GM18511 (cell line): ENCODE measurements at regions not wholly inside any gene's neighbourhood (a gene's known extent, or its start where the extent isn't known, plus 50 kb on each side); places are given as distances from the start of the nearest gene placed in this dataset.

Experiments used
- ATAC-seq: cut with Tn5 transposase; IDR thresholded peaks from one replicate; pipeline ENCODE4 v1.9.1; 2021; ENCODE audit warnings: mild to moderate bottlenecking, moderate library complexity; ENCODE audit not compliant: unreplicated experiment

DNA sequence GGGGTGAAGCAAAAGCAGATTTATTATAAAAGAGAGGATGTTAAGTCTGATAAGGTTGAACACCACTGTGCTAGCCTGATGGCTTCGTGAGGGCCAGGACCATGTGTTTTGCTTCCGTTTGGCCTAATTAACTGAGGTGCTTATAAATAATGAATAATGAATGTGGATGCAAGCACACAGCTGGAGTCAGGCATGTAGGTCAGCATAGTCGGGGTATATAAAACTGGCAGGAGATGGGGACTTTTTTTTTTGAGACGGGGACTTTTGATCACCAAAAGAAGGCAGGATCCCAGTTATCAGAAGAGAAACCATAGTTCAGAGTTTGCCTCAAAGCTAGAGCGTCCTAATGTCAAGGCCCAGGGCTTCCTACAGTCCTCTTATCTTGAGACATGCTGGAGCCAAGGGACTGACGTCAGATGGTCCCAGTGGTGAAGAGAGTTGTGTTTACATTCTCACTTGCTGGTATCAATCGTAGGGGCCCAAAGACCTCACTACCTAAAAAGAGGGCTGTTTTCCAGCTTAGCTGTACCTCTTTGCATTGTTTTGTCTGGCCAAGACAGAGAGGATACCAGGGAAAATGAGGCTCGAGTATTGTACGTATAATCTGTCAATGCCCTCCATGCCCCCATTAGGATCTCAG lies 50.4 kb downstream of the RTL9 start:
- no peak for ATAC-seq

DNA sequence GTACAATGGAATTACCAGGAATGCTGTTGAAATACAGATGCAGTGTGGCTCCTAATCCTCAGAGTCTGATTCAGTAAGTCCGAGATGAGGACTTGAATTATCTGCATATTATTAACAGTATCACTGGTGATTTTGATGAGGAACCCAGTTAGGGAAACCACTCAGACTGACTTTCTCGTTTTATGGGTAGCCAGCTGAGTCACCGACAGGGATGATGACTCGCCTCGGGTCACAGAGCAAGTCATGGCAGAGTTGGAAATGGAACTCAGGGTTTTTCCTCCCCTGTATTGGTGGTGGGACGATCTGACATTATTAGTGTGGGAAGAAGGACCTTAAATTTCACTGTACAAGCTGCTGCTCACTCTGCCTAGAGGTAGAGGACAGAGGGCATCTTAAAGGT lies 51.3 kb downstream of the RTL9 start:
- ATAC-seq = no peak

- no peak for ATAC-seq
These were observed 52.0 kb downstream of the RTL9 start for GRCh38 chrX:110410603-110411002.

- peak; percentile 61 for ATAC-seq
These were observed 54.5 kb downstream of the RTL9 start for GRCh38 chrX:110412971-110413726.

DNA sequence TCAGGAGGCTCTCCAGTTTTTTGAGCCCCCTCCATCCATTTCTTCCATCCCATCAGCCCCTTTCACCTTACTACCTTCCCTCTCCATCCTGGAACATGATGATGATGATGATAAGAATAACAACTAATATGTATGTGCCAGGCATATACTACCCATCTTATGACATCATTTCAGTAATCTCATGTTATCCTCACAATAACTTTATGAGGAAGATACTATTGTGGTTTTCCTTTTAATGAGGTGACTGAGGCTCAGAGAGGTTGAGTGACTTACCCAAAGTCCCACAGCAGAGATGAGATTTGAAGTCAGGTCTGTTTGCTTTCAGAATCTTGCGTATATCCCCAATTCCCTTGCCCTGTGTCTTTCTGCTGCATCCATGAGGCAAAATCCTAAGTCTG lies 55.1 kb downstream of the RTL9 start:
- ATAC-seq = no peak

DNA sequence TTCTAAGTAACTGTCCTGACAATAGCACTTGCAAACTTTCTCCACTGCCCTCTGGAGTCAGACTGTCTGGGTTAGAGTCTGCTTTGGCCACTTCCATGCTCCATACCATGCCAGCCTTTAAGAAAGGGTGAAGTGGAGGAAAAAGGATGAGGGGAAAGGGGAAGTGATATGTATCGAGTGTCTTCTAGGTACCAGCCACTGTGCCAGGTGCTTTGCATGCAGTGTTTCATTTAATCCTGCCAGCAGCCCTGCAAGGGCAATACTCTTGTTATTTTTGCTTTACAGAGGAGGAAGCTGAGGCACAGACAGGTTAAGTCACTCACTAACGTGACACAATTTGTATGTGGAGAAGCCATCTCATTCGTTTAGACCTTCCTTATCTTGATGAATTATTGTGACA lies 55.6 kb downstream of the RTL9 start:
- ATAC-seq = peak; percentile 46

GRCh38 chrX:110414679-110415439 lies 56.2 kb downstream of the RTL9 start:
- peak; percentile 83 for ATAC-seq

GRCh38 chrX:110415440-110416170 lies 57.0 kb downstream of the RTL9 start:
- no peak for ATAC-seq

DNA sequence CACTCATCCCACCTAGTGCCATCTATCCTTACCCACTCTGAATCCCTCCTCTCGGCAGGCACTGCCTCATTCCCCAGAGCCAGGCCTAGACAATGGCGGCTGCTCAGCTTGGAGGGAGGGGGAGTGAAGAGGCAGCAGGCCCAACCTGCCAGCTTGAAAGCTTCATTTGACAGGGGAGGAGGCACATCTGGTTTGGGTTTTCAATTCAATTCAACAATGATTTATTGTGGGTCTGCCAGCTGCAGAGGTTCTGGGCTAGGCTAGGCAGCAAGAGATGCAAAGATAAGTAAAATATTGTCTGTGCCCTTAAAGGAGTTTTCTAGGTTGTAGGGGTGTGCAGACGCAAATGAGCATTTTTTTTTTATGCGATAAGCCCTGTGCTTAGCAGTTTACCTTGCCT lies 58.5 kb downstream of the RTL9 start:
- no peak for ATAC-seq

- no peak for ATAC-seq
These were observed 59.9 kb downstream of the RTL9 start for GRCh38 chrX:110418316-110419235.

DNA sequence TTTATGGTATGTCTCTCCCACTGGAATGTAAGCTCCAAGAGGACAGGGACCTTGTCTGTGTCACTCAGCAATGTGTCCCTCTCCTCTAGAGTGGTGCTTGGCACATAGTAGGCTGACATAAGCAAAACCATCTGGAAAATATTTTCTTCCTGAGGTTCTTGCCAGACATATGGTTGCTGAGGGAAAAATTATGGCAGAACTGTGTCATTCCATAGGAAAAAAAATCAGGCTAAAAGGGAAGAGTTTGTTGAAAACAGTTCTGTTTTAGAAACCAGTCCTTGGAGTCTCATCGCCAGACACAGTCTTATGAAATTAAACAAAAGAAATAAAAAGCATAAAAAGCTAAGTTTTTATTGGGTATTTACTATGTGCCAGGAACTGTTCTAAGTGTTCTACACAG lies 60.9 kb downstream of the RTL9 start:
- no peak for ATAC-seq

- peak; percentile 74 for ATAC-seq
These were observed 62.3 kb downstream of the RTL9 start for GRCh38 chrX:110420771-110421499.

DNA sequence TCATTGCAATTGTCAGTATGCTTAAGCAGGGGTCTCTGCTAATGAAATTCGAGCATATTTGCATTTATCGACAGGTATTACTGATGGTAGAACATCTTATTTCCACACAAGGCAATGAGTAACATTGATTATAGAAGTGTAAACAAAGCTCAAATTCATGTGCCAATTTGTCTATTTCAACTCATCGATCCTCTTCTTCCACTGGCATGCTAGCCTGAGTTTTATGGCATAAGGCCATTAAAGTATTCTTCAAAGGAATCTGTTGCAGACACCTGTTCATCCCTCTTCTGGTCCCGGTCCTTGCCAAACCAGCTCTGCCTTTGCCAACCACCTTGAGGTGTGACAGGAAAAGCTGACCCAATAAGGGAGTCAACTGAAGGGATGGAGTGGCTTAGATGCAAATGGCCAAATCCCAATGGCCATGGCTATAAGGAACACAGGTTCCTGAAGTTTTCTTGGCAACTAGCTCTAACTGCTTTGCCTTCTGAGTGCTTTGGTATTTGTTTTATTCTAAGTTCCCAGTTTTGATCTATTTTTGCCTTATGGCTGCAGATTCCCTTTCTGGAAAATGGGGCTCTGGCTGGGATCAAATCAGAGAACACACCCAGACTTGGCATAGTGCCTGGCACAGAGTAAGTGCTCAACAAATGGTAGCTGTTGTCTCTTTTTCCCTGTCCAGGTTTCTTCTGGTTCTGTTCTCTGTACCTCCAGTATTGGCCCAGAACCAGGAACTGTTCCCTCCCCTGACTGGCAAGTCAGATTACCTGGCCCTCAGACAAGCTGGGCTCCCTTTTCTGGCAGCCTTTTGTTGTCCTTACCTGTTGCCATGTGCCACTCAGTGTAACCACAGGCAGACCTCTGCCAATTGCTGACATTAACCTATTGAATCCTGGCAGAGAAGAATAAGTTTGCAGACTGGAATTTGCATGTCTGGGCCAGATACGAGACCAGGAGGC lies 63.1 kb downstream of the RTL9 start:
- no peak for ATAC-seq

- no peak for ATAC-seq
These were observed 66.8 kb downstream of the RTL9 start for GRCh38 chrX:110425222-110426154.

- no peak for ATAC-seq
These were observed 67.5 kb downstream of the RTL9 start for GRCh38 chrX:110426155-110426504.

GRCh38 chrX:110427076-110427475 lies 68.4 kb downstream of the RTL9 start:
- ATAC-seq = no peak

DNA sequence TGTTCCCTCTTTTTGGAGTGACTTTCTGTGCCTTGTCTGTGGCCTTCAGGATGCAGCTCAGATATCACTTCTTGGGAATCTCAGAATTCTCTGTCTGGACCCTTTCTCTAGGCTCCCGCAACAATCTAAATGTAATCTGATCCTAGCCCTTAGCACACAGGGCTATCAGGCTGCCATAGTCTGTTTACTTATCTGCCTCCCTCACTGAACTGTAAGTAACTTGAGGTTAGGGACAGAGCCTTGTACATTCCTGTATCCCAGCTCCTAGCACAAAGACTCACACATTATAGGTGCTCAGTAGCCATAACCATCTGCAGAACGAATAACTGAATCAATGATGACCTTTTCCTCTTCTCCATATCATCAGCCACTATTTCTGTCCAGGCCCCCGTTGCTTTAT lies 69.5 kb downstream of the RTL9 start:
- ATAC-seq = no peak
